GM18517 (cell line): ENCODE measurements at regions not wholly inside any gene's neighbourhood (a gene's known extent, or its start where the extent isn't known, plus 50 kb on each side); places are given as distances from the start of the nearest gene placed in this dataset.

Source experiments
- ATAC-seq: cut with Tn5 transposase; IDR thresholded peaks from one replicate; pipeline ENCODE4 v1.9.1; 2021; ENCODE audit warnings: mild to moderate bottlenecking, moderate library complexity; ENCODE audit not compliant: unreplicated experiment

DNA sequence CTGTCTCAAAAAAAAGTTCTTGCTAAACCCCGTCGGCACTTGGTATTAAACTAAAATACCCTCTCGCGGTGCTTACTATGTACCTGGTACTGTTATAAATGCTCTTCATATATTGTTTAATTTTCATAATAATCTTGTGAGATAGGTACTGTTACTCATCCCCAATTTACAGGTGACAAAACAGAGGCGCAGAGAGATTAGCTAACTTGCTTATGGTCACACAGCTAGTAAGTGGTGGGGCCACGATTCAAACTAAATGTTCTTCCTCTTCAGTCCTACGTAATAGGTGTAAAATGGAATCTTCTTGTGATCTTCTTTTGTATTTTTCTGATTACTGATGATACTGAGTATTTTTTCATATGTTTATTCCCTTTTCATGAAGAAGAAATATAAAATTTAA is 51.3 kb downstream of the TET3 start:
- no peak for ATAC-seq

GRCh38 chr2:74036450-74037195 is 51.9 kb downstream of the TET3 start:
- no peak for ATAC-seq

DNA sequence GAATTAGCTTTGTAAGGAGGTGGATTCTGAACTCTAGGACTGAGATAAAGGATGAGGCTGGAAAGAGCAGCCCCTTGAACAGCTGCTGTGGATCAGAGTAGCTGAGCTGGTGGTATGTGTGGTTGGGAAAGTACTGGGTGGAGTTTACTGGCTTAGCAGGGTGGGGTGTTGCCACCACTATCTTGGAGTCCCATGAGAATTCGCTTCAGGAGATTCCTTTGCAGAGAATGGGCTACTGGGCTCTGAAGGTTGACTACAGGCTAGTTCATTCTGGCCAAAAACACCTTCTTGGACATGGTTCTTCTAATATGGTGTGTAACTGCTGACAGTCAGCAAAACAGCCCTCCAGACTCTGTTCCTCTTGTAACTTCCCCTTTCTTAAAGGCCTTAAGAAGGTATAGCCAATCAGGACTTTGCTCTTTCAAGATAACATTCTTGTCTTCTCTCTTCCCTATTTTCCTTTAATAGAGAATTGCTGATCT is 52.7 kb downstream of the TET3 start:
- ATAC-seq = peak; percentile 39

DNA sequence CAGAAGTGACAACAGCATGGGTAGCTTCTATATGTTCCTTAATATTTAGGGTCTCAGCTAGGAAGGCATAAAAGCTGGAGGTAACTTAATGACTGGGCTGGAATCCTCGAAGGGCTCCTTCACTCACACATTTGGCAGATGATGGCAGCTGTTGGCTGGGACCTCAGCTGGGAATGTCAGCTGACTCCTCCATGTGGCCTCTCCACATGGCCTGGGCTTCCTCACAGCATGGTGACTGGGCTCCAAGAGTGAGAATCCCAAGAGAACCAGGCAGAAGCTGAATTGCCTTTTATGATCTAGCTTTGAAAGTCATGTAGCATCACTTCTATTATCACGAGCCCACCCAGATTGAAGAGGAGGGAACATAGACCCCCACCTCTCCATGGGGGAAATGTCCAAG is 54.9 kb downstream of the TET3 start:
- no peak for ATAC-seq

DNA sequence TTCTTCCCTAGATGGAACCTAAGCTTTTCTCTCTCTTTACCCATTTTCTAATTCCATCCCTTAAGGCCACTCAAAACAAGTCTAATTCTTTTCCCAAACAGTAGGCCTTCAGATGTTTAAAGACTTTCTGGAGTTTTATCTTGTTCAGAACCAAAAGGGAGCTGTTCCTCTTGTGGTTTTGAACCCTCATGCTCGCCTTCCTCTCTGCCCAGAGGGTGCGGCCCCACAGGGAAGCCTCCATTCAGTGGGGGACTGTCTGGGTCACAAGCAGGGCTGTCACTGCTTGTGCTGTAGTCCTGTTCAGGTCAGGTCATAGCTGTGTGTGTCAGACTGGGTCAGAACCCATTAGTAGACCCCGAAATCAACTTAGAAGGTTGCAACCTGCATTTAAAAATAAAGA is 56.5 kb downstream of the TET3 start:
- no peak for ATAC-seq

DNA sequence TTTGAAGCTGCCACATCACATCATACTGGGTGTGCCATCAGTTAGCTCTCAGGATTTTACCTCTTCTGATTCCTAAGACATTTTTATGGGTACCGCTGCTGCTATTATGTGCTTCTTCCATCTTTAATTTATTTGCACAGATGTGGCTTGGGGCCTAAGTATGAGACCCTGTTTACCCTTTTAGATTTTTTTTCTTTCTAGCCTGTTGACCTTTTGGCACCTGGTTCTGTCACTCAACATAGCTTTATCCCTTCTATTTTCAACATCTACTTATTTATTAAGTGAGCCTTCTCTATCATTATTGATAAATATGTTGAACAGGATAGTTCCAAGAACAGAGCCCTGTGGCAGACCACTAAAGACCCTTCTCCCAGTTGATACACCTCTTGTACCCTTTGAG is 57.0 kb downstream of the TET3 start:
- ATAC-seq = no peak

DNA sequence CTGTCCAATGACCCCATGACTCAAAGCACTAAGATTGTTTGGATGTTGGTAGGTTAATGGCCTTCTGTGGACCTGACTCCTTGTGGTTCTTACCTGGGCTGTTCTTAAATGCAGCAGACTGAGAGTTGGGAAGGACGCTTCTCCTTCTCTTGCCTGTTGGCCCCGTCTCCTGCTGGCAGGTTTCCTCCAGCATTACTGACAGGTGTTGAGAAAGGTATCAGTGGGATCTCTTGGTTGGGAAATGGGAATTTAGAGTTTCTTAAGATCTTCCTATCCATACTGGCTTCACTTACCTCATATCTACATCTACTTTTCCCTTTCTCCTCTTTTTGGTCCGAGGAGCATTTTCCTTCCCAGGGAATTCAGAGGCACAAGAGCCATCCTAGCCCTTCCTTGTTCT is 57.9 kb downstream of the TET3 start:
- ATAC-seq = no peak

GRCh38 chr2:74043345-74044329 is 58.9 kb downstream of the TET3 start:
- no peak for ATAC-seq

- ATAC-seq = no peak
Measured at GRCh38 chr2:74044999-74045398, 60.3 kb downstream of the TET3 start.

DNA sequence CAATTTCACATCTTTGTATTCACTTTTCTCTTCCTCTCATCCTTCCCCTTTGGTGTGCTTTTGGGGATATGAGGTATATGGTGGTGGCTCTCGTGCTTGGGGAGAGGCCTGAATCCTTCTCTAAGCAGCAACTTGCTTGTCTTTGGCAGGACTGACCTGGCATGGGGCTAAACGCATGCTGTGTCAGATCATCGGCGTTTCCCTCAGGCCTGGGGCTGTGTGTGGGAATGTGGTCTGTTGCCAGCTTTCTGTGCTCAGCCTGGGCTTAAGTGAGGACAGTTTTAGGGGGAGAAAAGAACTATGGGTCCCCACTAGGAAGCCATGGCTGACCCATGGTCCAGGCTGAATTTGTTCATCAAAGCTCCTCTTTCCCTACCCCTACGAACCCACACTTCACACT is 60.7 kb downstream of the TET3 start:
- ATAC-seq = no peak

- ATAC-seq = no peak
Measured at GRCh38 chr2:74046441-74046840, 61.7 kb downstream of the TET3 start.

DNA sequence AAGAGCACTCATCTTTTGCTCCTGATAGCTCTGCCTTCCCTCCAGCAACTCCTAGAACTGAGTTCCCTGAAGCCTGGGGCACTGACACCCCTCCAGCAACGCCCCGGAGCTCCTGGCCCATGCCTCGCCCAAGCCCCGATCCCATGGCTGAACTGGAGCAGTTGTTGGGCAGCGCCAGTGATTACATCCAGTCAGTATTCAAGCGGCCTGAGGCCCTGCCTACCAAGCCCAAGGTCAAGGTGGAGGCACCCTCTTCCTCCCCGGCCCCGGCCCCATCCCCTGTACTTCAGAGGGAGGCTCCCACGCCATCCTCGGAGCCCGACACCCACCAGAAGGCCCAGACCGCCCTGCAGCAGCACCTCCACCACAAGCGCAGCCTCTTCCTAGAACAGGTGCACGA is 62.4 kb downstream of the TET3 start:
- ATAC-seq = no peak

GRCh38 chr2:74048147-74048546 is 63.4 kb downstream of the TET3 start:
- ATAC-seq = no peak

DNA sequence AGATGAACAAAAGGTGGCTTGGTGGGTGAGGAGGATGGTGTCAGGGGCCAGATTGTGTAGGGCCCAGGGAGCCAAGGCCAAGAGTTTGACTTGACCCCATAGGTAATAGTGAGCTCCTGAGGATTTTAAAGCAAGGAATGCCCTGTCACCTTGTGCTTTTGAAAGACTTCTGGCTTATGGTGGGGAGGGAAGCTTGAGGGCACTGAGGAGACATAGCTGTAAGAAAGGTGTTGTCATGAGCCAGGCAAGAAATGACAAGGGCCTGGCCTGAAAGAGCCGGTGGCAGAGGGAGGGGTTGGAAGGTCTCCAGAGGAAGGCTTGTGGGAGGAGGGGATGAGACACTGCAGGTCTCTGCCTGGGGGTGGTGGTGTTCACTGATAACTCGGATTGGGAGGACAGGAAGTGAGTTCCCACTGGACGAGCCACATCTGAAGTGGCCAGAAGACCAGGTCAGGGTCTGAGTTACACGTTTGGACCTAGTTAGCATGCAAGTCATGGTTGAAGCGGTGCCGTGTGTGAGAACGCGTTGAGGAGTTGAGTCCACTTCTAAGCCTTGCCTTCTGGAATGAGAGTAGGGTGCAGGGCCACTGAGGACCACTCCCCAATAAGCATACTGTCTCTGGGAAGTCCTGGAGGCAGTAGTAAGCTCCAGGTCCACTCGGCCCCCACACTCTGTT is 64.3 kb downstream of the TET3 start:
- ATAC-seq = no peak

DNA sequence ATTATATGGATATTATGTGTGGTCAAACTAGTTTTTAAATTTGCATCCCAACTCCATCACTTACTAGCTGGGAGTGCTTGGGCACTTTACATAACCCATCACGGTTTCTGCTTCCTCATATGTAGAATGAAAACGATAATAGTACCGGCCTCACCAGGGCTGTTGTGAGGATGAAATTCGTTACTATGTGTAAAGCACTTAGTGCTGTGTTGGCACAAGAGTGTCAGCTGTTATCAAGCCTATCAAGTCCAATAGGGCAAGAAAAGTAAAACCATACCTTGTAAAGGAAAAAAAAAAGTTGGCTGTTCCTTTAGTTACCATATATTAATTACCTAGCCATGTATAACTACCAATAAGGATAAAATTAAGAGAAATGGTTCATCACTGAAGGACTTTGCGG is 65.4 kb downstream of the TET3 start:
- no peak for ATAC-seq

GRCh38 chr2:74051504-74051903 is 66.8 kb downstream of the TET3 start:
- no peak for ATAC-seq

DNA sequence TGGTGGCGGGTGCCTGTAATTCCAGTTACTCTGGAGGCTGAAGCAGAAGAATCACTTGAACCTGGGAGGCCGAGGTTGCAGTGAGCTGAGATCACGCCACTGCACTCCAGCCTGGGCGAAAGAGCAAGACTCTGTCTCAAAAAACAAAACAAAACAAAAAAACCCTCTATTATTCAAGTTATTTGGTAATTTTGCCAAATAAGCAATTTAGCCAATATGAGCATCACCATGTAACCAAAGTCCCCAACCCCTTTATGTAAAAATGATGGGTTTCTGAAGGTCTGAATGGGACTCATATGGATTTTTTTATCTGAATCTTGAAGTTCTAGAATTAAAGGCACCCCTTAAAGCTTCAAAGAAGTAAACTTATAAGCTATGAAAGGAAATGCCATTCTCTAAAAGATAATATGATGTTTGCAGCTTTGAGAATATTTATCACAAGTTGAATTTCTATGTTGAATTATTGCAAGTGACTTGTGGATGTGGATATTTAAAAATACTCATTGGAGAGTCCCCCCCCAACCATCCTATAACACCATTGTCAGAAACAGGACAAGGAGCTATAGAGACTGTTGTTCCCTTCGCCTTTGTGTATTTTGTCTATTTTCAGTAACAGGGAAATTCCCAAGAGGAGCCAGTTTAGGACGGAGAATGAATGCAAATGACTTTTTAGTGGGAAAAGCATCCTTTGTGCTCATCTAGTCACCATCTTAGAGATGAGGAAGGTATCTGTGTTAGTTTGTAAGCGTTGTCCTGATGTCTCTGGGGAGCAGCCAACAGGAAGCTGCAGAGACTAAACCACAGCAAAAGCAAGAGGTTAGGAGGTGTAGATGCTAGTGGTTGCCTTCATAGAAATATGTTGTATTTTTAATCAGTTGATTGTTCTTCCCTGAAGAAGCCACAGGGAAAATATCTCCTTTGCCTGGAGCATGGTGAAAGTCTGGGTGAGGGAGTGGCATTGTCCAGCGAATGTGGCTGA is 68.3 kb downstream of the TET3 start:
- no peak for ATAC-seq

DNA sequence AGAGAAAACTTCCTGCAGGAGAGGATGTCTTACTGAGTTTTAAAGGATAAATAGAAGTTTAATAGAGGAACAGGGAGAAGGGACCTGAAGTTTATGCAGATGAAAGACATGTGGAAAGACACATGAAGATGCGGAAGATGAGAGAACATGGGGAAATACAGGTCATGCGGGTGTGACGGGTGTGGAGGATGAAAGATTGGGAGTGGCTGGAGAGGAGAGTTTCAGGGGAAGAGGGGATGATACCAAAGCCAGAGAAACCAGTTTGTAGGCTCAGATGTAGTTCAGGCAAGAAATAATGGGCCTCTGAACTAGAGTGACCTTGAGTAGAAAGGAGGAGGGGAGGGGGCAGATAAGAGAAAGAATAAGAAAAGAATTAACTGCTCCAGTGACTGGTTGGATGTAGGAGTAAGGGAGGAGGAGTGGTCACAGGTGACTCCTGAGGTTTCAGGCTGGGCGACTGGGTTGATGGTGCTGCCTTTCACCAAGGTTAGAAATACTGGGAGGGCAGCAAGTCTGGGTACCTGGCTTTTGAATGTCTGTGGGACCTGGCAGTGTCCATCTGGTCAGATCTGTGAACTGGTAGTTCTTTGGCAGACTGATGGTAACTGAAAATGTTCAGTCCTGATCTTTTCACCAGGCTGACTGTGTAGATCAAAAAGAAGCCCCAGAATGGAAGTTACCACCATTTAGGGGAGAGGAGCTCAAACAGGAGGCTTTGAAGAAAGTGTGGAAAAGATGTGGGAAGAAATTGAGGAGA is 69.4 kb downstream of the TET3 start:
- no peak for ATAC-seq

GRCh38 chr2:74059137-74059775 is 74.5 kb downstream of the TET3 start:
- ATAC-seq = no peak
